ENCODE measurements at regions not wholly inside any gene's neighbourhood (a gene's known extent, or its start where the extent isn't known, plus 50 kb on each side); places are given as distances from the start of the nearest gene placed in this dataset.

GRCh38 chr7:140229591-140230515 is 53.1 kb upstream of the KDM7A start:
- Histone ChIP-seq H3K4me1 (ENCODE audit: low read depth, poor library complexity, severe bottlenecking) (peaks cover 17% of the 10 kb centered on the region), H3K4me2 (peak overlapping the region; percentile 88), H2AFZ (ENCODE audit: low read depth) (peak overlapping the region; percentile 89), H3K79me2 (ENCODE audit: insufficient read depth, low read depth) (no peaks in the 10 kb centered on the region), H3K9ac (peak overlapping the region; percentile 41), H3K27me3 (ENCODE audit: insufficient read depth, low read depth) (peaks cover 22% of the 10 kb centered on the region; the same call in 1 of the 2 replicates), H3K4me3 (IDR thresholded peaks at IDR 0.05; ENCODE audit: insufficient read depth, low read depth, low read length) (no peak overlapping the region), H4K20me1 (ENCODE audit: insufficient read depth) (no peaks in the 10 kb centered on the region), H3K36me3 (ENCODE audit: insufficient read depth) (no peaks in the 10 kb centered on the region), H3K27ac (no peak overlapping the region)
- TF ChIP-seq CTCF (conservative IDR thresholded peaks at IDR 0.05; ENCODE audit: low read depth, low read length): no peak

GRCh38 chr7:140229101-140229525 is 52.3 kb upstream of the KDM7A start:
- H3K36me3 ChIP-seq (ENCODE audit: insufficient read depth): no peaks in the 10 kb centered on the region
- H3K79me2 ChIP-seq (ENCODE audit: insufficient read depth, low read depth): no peaks in the 10 kb centered on the region
- no peak for TF ChIP-seq CTCF (conservative IDR thresholded peaks at IDR 0.05; ENCODE audit: low read depth, low read length)
- peaks cover 22% of the 10 kb centered on the region for H3K4me1 ChIP-seq (ENCODE audit: low read depth, poor library complexity, severe bottlenecking)
- no peaks in the 10 kb centered on the region for H4K20me1 ChIP-seq (ENCODE audit: insufficient read depth)
- peaks cover 22% of the 10 kb centered on the region; the same call in 1 of the 2 replicates for H3K27me3 ChIP-seq (ENCODE audit: insufficient read depth, low read depth)
- H3K4me3 ChIP-seq (IDR thresholded peaks at IDR 0.05; ENCODE audit: insufficient read depth, low read depth, low read length): no peak overlapping the region
- H2AFZ ChIP-seq (ENCODE audit: low read depth): no peak overlapping the region
- no peak overlapping the region for H3K27ac ChIP-seq
- H3K9ac ChIP-seq: no peak overlapping the region
- H3K4me2 ChIP-seq: no peak overlapping the region; the same call in 1 of the 2 replicates

Data from KMS-11 (cell line).